Umbilical cord (tissue), 1 donor: ENCODE measurements at regions not wholly inside any gene's neighbourhood (a gene's known extent, or its start where the extent isn't known, plus 50 kb on each side); places are given as distances from the start of the nearest gene placed in this dataset.
A peak's percentile ranks its signal among the peaks of the same experiment; 100 is the strongest.
"Not testable (repeated sequence)": the region's sequence is repeated elsewhere in the genome, so short reads cannot be mapped to it uniquely, and the experiment has no call there.

Experiments
- DNase-seq: peaks from one replicate; pipeline ENCODE4 v3.0.0-alpha.2; 2015; ENCODE audit warnings: low spot score

DNA sequence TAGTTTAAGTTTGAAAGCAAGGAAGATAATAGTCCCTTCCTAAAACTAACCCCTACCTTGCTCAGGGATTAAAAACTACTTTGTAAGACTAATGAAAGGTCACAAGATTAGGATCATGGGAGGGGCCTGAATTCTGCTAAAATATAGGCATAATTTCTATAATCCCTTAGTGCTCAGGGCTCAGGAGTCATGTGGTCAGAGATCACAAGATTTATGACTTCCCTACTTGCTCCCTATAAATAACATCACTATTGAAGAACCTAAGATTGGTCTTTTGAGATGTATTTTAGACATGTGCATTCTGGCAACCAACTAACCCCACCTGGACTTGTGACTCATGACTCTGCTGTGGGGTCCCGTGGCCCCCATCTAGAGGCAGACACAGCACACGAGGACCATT is 81.1 kb downstream of the STMND1 start:
- no peak for DNase-seq

DNA sequence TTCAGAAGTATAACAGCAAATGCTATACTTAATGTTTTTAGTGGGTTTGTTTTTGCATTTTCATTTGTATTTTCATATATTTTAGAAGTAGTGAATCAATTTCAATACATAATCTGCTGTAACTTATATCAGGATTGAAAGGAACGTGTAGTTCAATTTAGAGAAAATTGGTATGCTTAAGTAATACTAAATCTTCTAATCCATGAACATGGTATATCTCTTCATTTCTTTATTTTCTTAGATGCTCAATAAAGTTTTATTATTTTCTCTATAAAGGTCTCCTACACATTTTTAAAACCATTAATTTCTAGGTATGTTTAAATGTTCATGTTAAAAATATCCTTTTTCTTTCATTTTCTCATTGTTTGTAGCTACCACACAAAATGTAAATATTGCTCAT is 85.1 kb downstream of the STMND1 start:
- DNase-seq, result no peak

DNA sequence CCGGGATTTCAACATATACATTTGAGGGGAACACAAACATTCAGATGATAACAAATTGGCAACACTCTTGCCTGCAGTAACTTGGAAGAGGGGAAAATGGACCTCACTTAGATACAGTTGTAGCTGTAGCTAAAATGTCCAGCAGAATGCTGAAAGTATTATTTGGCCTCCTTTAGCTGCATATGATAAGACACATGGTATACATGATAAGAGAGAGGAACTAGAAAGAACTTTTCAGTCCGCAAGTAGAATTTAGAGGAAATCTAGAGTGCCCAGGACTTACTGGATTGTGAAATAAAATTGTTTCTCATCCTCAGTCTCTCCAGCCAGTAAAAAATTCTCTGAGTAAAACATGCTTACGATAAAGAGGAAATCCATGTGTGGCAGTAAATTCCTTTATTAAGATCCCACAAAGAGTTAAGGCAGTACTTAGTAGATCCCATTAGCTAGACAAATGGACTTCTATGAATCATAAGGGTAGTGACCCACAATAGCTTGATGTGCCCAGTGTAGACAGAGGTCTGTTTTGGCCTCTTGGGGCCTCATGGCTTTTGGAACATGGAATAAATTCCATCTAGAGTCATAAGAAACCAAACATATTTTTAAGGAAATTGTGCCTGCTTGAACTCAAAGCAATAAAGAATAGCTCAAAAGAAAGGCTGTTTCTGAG is 87.9 kb upstream of the RBM24 start:
- peak; percentile 19 for DNase-seq

DNA sequence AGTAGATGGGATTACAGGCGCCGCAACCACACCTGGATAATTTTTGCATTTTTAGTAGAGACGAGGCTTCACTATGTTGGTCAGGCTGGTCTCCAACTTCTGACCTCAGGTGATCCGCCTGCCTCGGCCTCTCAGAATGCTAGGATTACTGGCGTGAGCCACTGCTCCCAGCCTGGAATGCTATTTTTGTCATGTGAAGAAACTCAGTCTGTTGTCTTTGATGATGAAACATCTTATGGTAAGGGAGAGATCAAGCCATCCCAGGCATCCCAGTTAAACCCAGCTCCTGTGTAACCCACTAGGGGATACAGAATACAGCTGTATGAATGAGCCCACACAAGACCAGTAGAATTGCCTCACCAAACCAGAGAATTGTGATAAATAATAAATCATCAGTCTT is 83.6 kb upstream of the RBM24 start:
- no peak for DNase-seq

DNA sequence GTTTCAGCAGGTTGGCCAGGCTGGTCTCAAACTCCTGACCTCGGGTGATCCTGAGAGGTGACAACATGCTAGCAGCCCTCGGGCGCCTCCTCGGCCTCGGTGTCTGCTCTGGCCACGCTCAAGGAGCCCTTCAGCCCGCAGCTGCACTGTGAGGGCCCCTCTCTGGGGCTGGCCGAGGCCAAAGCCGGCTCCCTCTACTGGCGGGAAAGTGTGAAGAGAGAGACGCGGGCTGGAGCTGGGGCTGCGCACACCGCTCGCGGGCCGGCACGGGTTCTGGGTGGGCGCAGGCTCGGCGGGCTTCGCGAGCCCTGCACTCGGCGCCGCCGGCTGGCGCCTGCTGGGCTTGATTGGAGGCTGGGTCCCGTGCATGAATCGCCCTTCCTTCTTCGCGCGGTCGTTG is 80.8 kb upstream of the RBM24 start:
- no peak for DNase-seq

DNA sequence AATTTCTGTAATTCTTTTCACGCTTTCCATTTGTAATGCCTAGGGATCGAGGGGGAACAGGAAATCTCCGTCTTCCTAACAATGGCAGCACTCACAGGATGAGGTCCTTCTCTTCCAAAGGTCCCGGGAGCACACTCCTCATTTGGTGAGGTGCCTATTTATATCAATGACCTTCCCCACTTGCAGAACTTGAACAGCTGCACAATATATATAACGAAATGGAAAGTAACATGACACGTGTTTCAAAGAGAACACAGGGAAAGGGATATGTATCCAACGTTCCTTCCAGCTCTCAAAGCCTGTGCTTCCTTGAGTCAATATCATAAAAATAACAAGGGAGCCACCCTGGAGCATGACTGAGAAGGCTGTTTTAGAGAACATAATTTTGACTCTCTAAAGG is 78.6 kb upstream of the RBM24 start:
- no peak for DNase-seq

DNA sequence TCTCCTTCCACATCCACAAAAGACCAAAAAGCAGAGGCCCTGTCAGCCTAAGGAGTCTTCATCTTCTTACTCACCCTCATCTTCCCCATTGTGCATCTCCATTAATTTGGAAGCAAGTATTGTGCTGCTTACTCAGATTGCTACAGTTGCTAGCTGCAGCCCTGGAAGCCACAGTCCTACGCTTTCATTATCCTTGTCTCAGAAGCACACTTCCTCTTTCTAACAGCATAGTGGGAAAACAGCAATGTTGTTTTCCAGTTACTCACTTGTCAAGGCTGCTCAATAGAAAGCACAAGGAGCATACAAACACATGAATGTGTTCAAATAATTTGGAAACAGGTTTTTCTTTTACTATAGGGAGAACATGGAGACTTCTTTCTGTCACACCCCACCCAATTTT is 76.6 kb upstream of the RBM24 start:
- no peak for DNase-seq

DNA sequence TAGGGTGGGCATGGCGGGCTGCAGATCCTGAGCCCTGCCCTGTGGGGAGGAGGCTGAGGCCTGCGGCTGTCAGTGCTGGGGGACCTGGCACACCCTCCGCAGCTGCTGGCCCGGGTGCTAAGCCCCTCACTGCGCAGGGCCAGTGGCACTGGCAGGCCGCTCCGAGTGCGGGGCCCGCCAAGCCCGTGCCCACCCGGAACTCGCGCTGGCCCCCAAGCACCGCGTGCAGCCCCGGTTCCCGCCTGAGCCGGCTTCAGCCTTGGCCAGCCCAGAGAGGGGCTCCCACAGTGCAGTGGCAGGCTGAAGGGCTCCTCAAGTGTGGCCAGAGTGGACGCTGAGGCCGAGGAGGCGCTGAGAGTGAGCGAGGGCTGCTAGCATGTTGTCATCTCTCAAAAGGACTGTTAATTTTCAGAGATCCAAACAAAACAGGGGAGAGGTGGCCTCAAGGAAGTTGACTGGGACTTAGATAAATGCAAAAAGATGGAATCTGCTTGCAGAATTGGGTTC is 74.5 kb upstream of the RBM24 start:
- DNase-seq, result no peak

DNA sequence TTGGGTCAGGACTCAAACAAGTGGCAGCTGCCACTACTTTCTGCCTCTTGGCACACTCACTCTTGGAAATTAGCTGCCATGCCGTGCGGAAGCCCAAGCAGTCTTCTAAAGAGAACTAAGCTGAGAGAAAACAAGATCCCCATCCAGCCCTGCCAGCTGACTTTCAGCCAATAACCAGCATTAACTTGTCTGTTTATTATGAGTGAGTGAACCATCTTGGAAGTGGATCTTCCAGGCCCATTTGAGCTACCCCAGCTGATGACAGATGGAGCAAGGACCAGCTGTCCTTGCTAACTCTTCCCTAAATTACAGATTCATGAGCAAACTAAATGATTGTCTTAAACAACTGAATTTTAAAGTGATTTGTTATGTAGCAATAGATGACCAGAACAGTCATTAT is 73.9 kb upstream of the RBM24 start:
- no peak for DNase-seq

DNA sequence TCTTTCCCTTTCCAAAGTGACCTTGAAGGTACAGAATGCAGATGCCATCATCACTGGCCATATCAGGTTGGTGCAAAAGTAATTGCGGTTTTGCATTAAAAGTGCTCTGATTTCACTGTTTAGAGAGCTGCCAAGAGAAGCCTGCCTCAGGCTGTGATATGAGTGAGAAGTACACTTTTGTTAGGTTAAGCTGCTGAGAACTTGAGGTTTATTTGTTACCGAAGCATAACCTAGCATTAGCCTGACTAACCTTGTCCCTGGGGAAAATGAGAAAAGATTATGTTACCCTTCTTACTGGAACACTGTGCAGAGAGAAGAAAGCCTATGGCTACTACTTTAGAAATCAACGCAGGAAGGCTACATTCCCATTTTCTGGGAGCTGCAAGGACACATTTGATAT is 70.5 kb upstream of the RBM24 start:
- no peak for DNase-seq

DNA sequence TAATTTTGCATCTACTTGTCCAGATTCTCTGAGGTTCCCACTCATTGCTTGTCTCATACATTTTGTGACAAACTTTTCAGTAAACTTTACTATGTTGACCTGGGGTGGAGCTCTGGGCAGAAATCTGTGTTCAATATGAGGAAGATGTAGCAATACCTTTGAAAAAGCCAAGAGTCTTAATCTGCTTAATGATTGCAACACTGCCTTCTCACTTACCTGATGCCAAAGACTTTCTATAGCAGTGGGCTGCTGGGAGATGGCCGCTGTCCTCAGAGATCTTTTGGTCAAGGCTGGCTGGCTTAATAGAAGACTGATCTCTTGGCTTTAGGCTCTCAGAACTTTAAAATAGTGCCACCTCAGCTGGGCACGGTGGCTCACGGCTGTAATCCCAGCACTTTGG is 70.1 kb upstream of the RBM24 start:
- no peak for DNase-seq

DNA sequence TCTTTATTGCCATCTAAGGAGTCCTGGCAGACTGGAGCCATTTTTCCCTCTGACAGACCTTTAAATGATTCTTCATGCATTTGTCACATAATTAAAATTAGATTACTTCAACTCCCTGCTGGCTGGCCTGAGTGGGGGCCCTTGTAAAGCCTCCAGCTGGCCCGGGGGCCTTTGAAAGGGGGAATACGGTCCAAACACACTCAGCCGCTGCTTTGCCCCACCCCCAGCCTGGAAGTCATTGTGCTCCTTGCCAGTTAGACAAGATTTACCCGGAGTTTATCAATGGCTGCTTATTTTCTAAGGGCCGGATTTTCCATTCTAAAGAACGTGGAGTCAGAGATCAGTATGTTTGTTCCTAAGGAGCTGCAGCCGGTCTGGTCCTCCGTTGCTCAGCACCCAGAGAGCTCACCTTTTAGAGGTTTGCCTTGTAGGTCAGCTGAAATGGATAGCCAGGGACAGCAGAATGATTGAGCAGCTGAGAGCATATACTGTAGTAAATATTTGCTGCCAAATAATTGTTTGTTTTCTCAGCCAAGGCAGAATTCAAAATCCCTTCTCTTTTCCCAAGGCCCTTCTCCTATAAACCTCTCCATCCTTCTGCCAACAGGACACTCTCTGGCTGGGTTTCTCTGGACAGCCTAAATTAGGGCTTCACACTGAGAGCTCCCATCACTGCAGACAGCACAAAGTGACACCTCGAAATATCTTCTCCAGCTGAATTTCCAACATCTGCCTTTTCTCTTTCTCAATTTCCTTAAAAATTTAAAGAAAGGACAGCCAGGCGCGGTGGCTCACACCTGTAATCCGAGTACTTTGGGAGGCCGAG is 68.4 kb upstream of the RBM24 start:
- DNase-seq, result peak; percentile 47

DNA sequence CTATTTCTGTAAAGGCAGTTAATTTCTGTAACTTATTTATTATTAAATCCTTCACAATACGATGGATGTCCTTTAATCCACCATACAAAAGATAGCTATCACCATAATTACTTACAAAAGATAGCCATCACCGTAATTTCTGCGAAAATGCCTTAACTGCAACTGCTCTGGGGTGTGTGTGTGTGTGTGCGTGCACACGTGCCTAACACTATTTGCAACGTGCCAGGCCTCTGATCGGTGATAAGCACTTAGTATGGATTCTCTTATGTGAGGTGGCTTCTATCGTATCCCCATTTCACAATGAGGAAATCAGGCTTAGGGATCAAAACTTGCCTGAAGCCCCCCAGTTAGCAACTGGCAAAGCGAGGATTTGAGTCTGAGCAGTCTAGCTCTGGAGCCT is 67.1 kb upstream of the RBM24 start:
- DNase-seq, result no peak

DNA sequence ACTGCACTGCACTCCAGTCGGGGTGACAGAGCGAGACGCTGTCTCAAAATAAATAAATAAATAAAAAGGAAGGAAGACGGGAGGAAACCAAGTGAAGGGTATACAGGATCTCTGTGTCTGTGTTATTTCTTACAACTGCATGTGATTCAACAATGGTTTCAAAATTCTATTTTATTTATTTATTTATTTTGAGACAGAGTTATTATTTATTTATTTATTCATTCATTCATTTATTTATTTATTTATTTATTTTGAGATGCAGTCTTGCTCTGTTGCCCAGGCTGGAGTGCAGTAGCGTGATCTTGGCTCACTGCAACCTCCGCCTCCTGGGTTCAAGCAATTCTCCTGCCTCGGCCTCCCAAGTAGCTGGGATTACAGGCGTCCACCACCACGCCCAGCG is 64.2 kb upstream of the RBM24 start:
- DNase-seq, result not testable (repeated sequence)

DNA sequence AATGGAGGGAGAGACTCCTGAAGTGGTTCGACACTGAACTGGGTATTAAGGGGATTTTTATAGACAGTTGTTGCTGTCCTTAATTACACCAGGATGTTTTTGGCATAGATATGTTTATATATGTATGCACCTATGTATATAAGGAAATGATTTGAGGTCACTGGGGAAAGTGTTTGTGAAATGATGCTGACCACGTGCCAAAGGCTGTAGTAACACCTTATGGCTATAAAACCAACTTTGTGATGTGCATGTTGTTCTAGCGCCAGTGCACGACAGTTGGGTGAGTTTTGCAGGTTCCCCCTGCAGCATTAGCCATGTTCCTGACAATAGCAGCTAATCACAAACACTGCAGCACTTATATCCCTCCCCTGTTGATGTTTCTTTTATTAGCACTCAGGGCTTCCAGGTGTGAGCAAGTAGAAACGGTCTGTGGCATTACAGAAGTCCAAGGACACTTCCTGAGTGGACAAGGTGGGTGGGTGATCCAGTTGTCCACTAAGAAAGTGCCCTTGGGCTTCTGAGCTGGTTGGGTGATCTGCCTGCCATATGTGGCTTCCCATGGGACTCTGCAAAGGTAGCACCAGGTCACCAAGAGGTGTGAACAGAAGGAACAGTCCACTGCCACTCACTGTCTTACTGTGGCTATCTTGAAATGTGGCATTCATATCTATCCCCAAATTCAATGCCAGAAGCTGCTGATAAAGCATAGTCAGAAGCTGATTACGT is 63.0 kb upstream of the RBM24 start:
- DNase-seq, result no peak

DNA sequence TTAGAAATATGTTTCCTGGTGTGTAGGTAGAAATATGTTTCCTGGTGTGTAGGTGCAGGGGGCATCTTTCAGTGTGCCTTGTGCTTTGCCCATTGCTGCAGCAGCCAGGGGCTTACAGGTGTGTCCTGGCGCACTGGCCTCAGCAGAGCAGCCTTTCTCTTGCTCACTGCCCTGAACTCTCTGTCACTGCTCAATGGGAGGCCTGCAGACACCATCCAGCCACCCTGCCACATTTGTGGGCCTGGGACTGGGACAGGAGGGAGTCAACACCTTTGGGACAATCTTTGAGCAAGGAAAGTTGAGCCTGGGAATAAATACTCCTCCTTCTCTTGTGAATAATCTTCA is 62.4 kb upstream of the RBM24 start:
- no peak for DNase-seq

DNA sequence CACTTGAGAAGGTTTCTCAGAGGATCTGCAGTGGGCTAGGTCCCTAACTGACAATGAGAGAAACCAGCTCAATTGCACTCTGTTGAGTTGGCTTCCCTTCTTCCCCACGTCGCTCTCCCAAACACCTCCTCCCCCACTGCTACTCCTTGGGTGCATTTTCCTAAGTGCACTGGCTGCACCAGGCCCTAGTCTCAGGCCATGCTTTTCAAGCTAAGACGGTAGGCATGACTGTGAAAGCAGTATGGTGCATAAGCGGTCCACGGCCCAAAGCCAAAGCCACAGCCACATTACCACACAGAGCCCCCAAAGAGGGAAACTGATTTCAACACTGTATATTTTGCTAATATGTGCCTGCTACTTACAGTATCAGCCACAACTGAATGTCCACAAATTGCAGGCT is 62.1 kb upstream of the RBM24 start:
- no peak for DNase-seq

DNA sequence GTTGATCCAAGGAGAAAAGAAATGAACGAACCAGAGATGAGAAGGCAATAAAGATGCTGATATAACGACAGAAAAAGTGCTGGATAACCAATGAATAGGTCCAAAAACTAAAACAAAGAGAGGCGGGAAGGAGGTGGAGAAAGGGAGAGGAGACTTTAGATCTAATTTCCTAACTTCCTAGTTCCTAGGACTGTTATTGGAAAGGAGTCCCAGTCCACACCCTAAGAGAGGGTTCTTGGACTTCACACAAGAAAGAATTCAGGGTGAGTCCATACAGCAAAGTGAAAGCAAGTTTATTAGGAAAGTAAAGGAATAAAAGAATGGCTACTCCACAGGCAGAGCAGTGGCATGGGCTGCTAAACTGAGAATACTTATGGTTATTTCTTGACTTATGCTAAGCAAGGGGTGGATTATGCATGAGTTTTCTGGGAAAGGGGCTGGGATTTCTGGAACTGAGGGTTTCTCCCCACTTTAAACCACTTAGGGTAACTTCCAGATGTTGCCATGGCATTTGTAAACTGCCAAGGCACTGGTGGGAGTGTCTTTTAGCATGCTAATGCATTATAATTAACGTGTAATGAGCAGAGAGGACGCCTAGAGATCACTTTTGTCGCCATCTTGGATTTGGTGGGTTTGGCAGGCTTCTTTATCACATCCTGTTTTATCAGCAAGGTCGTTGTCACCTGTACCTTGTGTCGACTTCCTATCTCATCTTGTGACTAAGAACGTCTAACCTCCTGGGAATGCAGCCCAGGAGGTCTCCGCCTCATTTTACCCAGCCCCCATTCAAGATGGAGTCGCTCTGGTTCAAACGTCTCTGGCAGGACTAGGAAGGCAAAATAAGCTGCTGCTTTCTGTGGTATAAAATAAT is 60.9 kb upstream of the RBM24 start:
- DNase-seq, result no peak

DNA sequence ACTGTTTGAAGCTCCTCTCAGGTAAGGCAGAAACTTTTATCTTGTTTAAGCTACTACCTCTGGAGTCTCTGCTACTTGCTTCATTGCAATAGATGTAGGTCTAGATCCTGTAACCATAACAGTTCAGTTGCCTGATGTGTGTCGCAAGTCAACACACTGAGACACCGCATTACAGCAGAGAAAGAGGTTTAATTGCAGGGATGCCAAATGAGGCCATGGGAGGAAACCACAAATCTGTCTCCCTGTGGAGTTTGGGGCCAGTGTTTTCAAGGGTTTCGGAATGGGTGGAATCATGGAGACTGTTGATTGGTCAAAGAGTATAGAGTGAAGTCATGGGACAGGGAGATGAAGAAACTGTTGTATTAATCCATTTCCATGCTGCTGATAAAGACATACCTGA is 57.1 kb upstream of the RBM24 start:
- no peak for DNase-seq

DNA sequence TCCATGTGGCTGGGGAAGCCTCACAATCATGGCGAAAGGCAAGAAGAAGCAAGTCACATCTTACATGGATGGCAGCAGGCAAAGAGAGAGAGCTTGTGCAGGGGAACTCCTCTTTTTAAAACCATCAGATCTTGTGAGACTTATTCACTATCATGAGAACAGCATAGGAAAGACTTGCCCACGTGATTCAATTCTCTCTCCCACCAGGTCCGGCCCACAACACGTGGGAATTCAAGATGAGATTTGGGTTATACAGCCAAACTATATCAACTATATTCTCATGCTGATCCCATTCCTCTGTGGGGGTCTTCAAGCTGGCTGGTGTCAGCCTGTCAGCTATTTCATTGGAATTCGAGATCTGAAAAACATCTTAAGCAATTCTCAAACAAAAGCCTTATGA is 56.7 kb upstream of the RBM24 start:
- DNase-seq, result not testable (repeated sequence)

DNA sequence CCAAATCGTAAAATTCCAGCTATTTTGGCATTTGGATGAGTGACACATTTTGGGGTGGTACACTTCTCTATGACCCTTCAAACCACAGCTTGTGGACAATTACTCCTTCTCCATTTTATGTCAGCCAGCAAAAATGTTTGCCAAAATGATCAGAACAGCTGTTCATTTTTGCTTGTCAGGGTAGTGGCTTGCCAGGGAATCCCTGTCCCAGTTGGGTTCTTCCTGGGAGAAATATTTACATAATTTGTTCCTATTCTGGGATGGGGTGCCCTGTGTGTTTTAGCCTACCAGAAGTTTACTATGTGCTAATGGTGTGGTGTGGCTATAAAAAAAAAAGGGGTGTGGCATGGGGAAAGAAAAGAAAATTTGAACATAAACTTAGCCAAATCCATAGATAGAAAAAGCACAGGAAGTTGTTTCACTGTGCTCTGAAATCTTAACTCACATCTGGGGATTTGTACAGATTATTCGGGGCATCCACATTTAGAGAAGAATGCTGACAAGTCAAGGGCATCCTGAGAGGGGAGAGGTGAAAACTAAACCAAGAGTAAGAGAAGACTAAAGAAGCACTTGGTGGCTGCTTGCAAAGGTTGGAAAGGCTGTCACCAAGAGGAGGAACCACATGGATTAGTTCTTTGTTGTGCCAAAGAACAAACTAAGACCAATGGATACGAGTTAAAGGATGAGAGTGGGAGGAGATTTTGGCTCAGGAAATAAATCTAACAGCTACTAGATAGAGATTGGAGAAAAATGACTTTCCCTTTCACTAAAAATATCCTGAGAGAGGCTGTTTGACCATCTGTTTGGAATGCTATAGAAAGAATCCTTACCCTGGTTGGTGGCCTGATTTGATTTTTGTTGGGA is 55.2 kb upstream of the RBM24 start:
- DNase-seq, result peak; percentile 8
